HCT116 (cell line): ENCODE measurements at regions not wholly inside any gene's neighbourhood (a gene's known extent, or its start where the extent isn't known, plus 50 kb on each side); places are given as distances from the start of the nearest gene placed in this dataset.
"Not testable (repeated sequence)": the region's sequence is repeated elsewhere in the genome, so short reads cannot be mapped to it uniquely, and the experiment has no call there.

Experiments used
- CBX3 ChIP-seq: IDR thresholded peaks from 2 replicates; pipeline ENCODE4 v1.6.1; 2012; ENCODE audit warnings: low read depth
- CEBPB ChIP-seq: IDR thresholded peaks from 2 replicates; pipeline ENCODE4 v1.6.1; 2012; ENCODE audit warnings: low read depth
- CTCF ChIP-seq, 3 experiments: fragments of 200-600 bp in 1 of 3; sonication (generic) in 1 of 3; IDR thresholded peaks in 2 of 3; conservative IDR thresholded peaks in 1 of 3; 2 replicates each; pipeline ENCODE4 v1.5.1; 2012 to 2017; ENCODE audit warnings: low read depth in 2 of 3, low read length in 2 of 3, antibody characterized with exemption in 1 of 3, borderline replicate concordance in 1 of 3, control low read depth in 1 of 3, mild to moderate bottlenecking in 1 of 3, mixed read lengths in 1 of 3, mixed run types in 1 of 3, moderate library complexity in 1 of 3; ENCODE audit not compliant: insufficient read depth in 1 of 3
- FOSL1 ChIP-seq: IDR thresholded peaks from 2 replicates; pipeline ENCODE4 v1.6.1; 2012; ENCODE audit warnings: low read depth
- MAX ChIP-seq: IDR thresholded peaks from 2 replicates; pipeline ENCODE4 v1.6.1; 2012
- POLR2A ChIP-seq: IDR thresholded peaks from 2 replicates; pipeline ENCODE4 v1.7.0; 2011; ENCODE audit warnings: borderline replicate concordance; ENCODE audit not compliant: insufficient read depth, insufficient read length; ENCODE audit errors: extremely low read depth
- POLR2AphosphoS5 ChIP-seq: IDR thresholded peaks from 2 replicates; pipeline ENCODE4 v1.6.1; 2011; ENCODE audit warnings: mild to moderate bottlenecking, low read depth, low read length, moderate library complexity
- RAD21 ChIP-seq: IDR thresholded peaks from 2 replicates; pipeline ENCODE4 v1.6.1; 2012; ENCODE audit warnings: low read depth, mild to moderate bottlenecking
- REST ChIP-seq: IDR thresholded peaks from 2 replicates; pipeline ENCODE4 v1.6.1; 2012; ENCODE audit warnings: low read depth
- SIN3A ChIP-seq: IDR thresholded peaks from 2 replicates; pipeline ENCODE4 v1.6.1; 2012; ENCODE audit warnings: low read depth
- YY1 ChIP-seq: IDR thresholded peaks from 2 replicates; pipeline ENCODE4 v1.6.1; 2011; ENCODE audit warnings: low read length, low read depth, moderate library complexity, mild to moderate bottlenecking; ENCODE audit not compliant: insufficient replicate concordance; ENCODE audit errors: extremely low read depth
- ZFX ChIP-seq: fragments of 450-650 bp; IDR thresholded peaks from 2 replicates; pipeline ENCODE4 v1.6.1; 2017
- ZNF274 ChIP-seq: fragments of 200-500 bp; sonication (Bioruptor generic); IDR thresholded peaks from 2 replicates; pipeline ENCODE4 v1.6.1; 2014; ENCODE audit warnings: mild to moderate bottlenecking, low read depth, low read length, inconsistent platforms

- TF ChIP-seq CBX3; POLR2AphosphoS5; CTCF (IDR thresholded peaks at IDR 0.05 in 2 of 3, conservative IDR thresholded peaks at IDR 0.05 in 1 of 3; ENCODE audit: borderline replicate concordance in 1 of 3, insufficient read depth in 1 of 3, low read depth in 2 of 3, low read length in 2 of 3); FOSL1; REST; ZFX; POLR2A; ZNF274; CEBPB; RAD21; YY1; MAX; SIN3A: not testable (repeated sequence)
Observed at GRCh38 chr4:184330517-184331094, 112.9 kb upstream of the ENPP6 start.
